ENCODE measurements at regions not wholly inside any gene's neighbourhood (a gene's known extent, or its start where the extent isn't known, plus 50 kb on each side); places are given as distances from the start of the nearest gene placed in this dataset.

DNA sequence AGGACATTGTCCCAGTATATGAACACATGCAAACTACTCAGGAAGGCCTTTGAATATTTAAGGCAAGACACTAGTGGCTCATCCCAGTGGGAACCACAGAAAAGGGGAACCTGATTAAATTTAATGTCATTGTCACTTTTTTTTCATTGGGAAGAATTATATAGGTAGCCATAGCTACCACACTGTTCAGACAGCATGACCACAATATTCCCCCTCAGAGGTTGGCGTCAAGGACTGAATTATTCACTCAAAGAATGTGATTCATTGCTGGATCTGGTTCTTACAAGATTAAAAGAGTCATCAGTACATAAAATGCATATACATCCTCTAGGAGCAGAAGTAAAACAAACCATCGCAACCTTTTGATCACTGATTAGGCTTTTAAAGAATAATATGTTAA lies 92.0 kb upstream of the SMARCAD1 start:
- TF ChIP-seq EZH2 (IDR thresholded peaks at IDR 0.05; ENCODE audit: insufficient read depth, poor library complexity, severe bottlenecking) (no peak), EZH2phosphoT487 (IDR thresholded peaks at IDR 0.05; ENCODE audit: insufficient read depth, low read depth) (no peak)

Data from GM23248 (cell line).